OCI-LY7 (cell line): ENCODE measurements at regions not wholly inside any gene's neighbourhood (a gene's known extent, or its start where the extent isn't known, plus 50 kb on each side); places are given as distances from the start of the nearest gene placed in this dataset.

Experiments
- EZH2phosphoT487 ChIP-seq: fragments of 200-600 bp; sonication (generic); IDR thresholded peaks from 2 replicates; pipeline ENCODE4 v1.6.1; 2018; ENCODE audit warnings: low read depth, borderline replicate concordance, mild to moderate bottlenecking, mixed run types, antibody characterized with exemption, low read length, moderate library complexity, mixed read lengths
- TF ChIP-seq, protein P1 (sequence below): fragments of 200-600 bp; sonication (generic); conservative IDR thresholded peaks from 2 replicates; pipeline ENCODE4 v1.5.1; 2014; ENCODE audit warnings: mild to moderate bottlenecking, antibody characterized with exemption, low read length, moderate library complexity, mixed read lengths

GRCh38 chr2:72043985-72044384, 103.7 kb downstream of the CYP26B1 start:
- TF ChIP-seq, protein P1, sequence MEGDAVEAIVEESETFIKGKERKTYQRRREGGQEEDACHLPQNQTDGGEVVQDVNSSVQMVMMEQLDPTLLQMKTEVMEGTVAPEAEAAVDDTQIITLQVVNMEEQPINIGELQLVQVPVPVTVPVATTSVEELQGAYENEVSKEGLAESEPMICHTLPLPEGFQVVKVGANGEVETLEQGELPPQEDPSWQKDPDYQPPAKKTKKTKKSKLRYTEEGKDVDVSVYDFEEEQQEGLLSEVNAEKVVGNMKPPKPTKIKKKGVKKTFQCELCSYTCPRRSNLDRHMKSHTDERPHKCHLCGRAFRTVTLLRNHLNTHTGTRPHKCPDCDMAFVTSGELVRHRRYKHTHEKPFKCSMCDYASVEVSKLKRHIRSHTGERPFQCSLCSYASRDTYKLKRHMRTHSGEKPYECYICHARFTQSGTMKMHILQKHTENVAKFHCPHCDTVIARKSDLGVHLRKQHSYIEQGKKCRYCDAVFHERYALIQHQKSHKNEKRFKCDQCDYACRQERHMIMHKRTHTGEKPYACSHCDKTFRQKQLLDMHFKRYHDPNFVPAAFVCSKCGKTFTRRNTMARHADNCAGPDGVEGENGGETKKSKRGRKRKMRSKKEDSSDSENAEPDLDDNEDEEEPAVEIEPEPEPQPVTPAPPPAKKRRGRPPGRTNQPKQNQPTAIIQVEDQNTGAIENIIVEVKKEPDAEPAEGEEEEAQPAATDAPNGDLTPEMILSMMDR: no peak
- no peak for TF ChIP-seq EZH2phosphoT487
